ENCODE measurements at regions not wholly inside any gene's neighbourhood (a gene's known extent, or its start where the extent isn't known, plus 50 kb on each side); places are given as distances from the start of the nearest gene placed in this dataset.

DNA sequence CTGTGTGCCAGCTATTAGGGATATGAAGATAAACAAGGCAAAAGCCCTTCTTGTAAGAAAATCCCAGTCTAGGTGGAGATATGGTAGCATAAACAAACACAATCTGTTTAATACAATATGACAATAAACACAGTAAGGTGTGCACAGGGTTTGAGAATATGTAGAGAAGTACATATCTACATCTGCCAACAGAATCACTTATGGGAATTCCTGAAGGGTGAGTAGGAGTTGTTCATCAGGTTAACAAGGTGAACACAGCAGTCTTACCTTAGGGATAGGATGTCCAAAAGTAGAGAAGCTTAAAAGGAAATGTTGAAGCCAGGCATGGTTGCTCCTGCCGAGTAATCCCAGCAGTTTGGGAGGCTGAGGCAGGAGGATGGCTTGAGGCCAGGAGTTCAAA is 57.7 kb upstream of the LRRC7 start:
- DNase-seq: no peak
- no peak overlapping the region for H3K4me3 ChIP-seq (ENCODE audit: insufficient read depth, low read depth, low read length)
- H3K27me3 ChIP-seq (ENCODE audit: control insufficient read depth, insufficient read depth, low read length): no peaks in the 10 kb centered on the region
- H3K36me3 ChIP-seq (replicated peaks; ENCODE audit: control insufficient read depth, insufficient read depth, low read length): no peaks in the 10 kb centered on the region

GRCh38 chr1:69511426-69512192 is 56.1 kb upstream of the LRRC7 start:
- Histone ChIP-seq H3K27me3 (ENCODE audit: control insufficient read depth, insufficient read depth, low read length) (no peaks in the 10 kb centered on the region), H3K4me3 (ENCODE audit: insufficient read depth, low read depth, low read length) (no peak overlapping the region), H3K36me3 (replicated peaks; ENCODE audit: control insufficient read depth, insufficient read depth, low read length) (no peaks in the 10 kb centered on the region)
- no peak for DNase-seq

GRCh38 chr1:69513601-69514000 is 54.1 kb upstream of the LRRC7 start:
- Histone ChIP-seq H3K36me3 (replicated peaks; ENCODE audit: control insufficient read depth, insufficient read depth, low read length) (no peaks in the 10 kb centered on the region), H3K27me3 (ENCODE audit: control insufficient read depth, insufficient read depth, low read length) (no peaks in the 10 kb centered on the region), H3K4me3 (ENCODE audit: insufficient read depth, low read depth, low read length) (no peak overlapping the region)
- DNase-seq: no peak

All from H7 (cell line).